Hematopoietic multipotent progenitor cell treated with erythropoietin and hydrocortisone succinate and interleukin-3 and kit ligand, for 8 days (in vitro differentiated cells): ENCODE measurements at regions not wholly inside any gene's neighbourhood (a gene's known extent, or its start where the extent isn't known, plus 50 kb on each side); places are given as distances from the start of the nearest gene placed in this dataset.
A peak's percentile ranks its signal among the peaks of the same experiment; 100 is the strongest.

Experiments
- DNase-seq: peaks from one replicate; pipeline ENCODE4 v3.0.0-alpha.2; 2015

- DNase-seq: no peak
Measured at GRCh38 chr17:33516645-33517044, 223.6 kb upstream of the ASIC2 start.

- DNase-seq: no peak
Measured at GRCh38 chr17:33517746-33518145, 224.7 kb upstream of the ASIC2 start.

- no peak for DNase-seq
Measured at GRCh38 chr17:33519692-33520091, 226.6 kb upstream of the ASIC2 start.

- peak; percentile 35 for DNase-seq
Measured at GRCh38 chr17:33520426-33521330, 227.6 kb upstream of the ASIC2 start.

- no peak for DNase-seq
Measured at GRCh38 chr17:33521784-33522183, 228.7 kb upstream of the ASIC2 start.

- DNase-seq: no peak
Measured at GRCh38 chr17:33522623-33523022, 229.5 kb upstream of the ASIC2 start.

- no peak for DNase-seq
Measured at GRCh38 chr17:33523577-33523981, 230.5 kb upstream of the ASIC2 start.

- DNase-seq: no peak
Measured at GRCh38 chr17:33525186-33525585, 232.1 kb upstream of the ASIC2 start.

- no peak for DNase-seq
Measured at GRCh38 chr17:33526717-33527116, 233.6 kb upstream of the ASIC2 start.

- no peak for DNase-seq
Measured at GRCh38 chr17:33527290-33527689, 234.2 kb upstream of the ASIC2 start.

GRCh38 chr17:33528846-33529245 lies 235.8 kb upstream of the ASIC2 start:
- DNase-seq: no peak

- DNase-seq: no peak
Measured at GRCh38 chr17:33529816-33530215, 236.7 kb upstream of the ASIC2 start.

GRCh38 chr17:33531311-33531710 lies 238.2 kb upstream of the ASIC2 start:
- DNase-seq: no peak

- no peak for DNase-seq
Measured at GRCh38 chr17:33534087-33534486, 241.0 kb upstream of the ASIC2 start.

- no peak for DNase-seq
Measured at GRCh38 chr17:33545124-33545523, 252.0 kb upstream of the ASIC2 start.

GRCh38 chr17:33550261-33550660 lies 257.2 kb upstream of the ASIC2 start:
- no peak for DNase-seq

GRCh38 chr17:33551075-33551474 lies 258.0 kb upstream of the ASIC2 start:
- DNase-seq: no peak

GRCh38 chr17:33551911-33552310 lies 258.8 kb upstream of the ASIC2 start:
- no peak for DNase-seq

GRCh38 chr17:33560165-33560564 lies 267.1 kb upstream of the ASIC2 start:
- no peak for DNase-seq

GRCh38 chr17:33560871-33561270 lies 267.8 kb upstream of the ASIC2 start:
- no peak for DNase-seq

- DNase-seq: no peak
Measured at GRCh38 chr17:33561569-33562334, 268.7 kb upstream of the ASIC2 start.

- no peak for DNase-seq
Measured at GRCh38 chr17:33562792-33563191, 269.7 kb upstream of the ASIC2 start.

- no peak for DNase-seq
Measured at GRCh38 chr17:33564146-33564545, 271.1 kb upstream of the ASIC2 start.

- DNase-seq: no peak
Measured at GRCh38 chr17:33567223-33567622, 274.1 kb upstream of the ASIC2 start.
